HEK293T (cell line): ENCODE measurements at regions not wholly inside any gene's neighbourhood (a gene's known extent, or its start where the extent isn't known, plus 50 kb on each side); places are given as distances from the start of the nearest gene placed in this dataset.

Experiments
- BHLHE40 ChIP-seq: fragments of 450-650 bp; IDR thresholded peaks from 2 replicates; pipeline ENCODE4 v1.6.1; 2016; ENCODE audit warnings: mild to moderate bottlenecking, moderate library complexity, borderline replicate concordance
- ELF4 ChIP-seq: fragments of 450-650 bp; IDR thresholded peaks from 2 replicates; pipeline ENCODE4 v1.6.1; 2017; ENCODE audit warnings: antibody characterized with exemption
- FOXA1 ChIP-seq: fragments of 450-650 bp; IDR thresholded peaks from 2 replicates; pipeline ENCODE4 v1.6.1; 2016; ENCODE audit warnings: mild to moderate bottlenecking
- FOXK2 ChIP-seq: fragments of 450-650 bp; IDR thresholded peaks from 2 replicates; pipeline ENCODE4 v1.6.1; 2016; ENCODE audit warnings: mild to moderate bottlenecking
- FOXM1 ChIP-seq: fragments of 450-650 bp; IDR thresholded peaks from 2 replicates; pipeline ENCODE4 v1.6.1; 2017; ENCODE audit warnings: mild to moderate bottlenecking, borderline replicate concordance
- L3MBTL2 ChIP-seq: fragments of 450-650 bp; conservative IDR thresholded peaks from 2 replicates; pipeline ENCODE4 v1.6.1; 2016; ENCODE audit warnings: mild to moderate bottlenecking
- LEF1 ChIP-seq: fragments of 450-650 bp; IDR thresholded peaks from 2 replicates; pipeline ENCODE4 v1.6.1; 2017; ENCODE audit warnings: mild to moderate bottlenecking, borderline replicate concordance
- NFRKB ChIP-seq: fragments of 450-650 bp; IDR thresholded peaks from 2 replicates; pipeline ENCODE4 v1.6.1; 2016; ENCODE audit warnings: mild to moderate bottlenecking, moderate library complexity
- SP1 ChIP-seq: fragments of 450-650 bp; IDR thresholded peaks from 2 replicates; pipeline ENCODE4 v1.6.1; 2017
- SUZ12 ChIP-seq: fragments of 450-650 bp; IDR thresholded peaks from 2 replicates; pipeline ENCODE4 v1.6.1; 2016; ENCODE audit warnings: mild to moderate bottlenecking
- TARDBP ChIP-seq: fragments of 450-650 bp; IDR thresholded peaks from 2 replicates; pipeline ENCODE4 v1.6.1; 2016
- ZNF384 ChIP-seq: fragments of 450-650 bp; IDR thresholded peaks from 2 replicates; pipeline ENCODE4 v1.6.1; 2016
- TF ChIP-seq, protein P1 (sequence below): fragments of 450-650 bp; IDR thresholded peaks from 2 replicates; pipeline ENCODE4 v1.6.1; 2016

DNA sequence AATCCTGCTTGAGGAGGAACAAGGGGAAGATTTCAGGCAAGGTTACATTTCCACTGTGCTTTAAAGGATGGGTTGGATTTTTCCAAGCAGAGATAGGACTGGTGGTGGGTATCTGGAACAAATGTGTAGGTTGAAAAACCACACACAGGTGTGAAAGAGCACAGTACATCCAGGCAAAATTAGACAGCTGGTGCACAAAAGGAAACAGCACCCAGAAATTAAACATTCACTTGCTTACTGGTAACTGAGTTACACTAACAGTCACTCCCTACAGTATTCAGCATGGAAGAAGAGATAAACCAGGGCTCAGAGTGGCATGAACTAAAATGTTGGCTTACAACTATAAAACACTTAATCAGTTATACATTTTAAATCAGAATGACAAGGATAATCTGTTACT, 81.5 kb upstream of the RASEF start:
- no peak for TF ChIP-seq FOXK2
- TF ChIP-seq, protein P1, sequence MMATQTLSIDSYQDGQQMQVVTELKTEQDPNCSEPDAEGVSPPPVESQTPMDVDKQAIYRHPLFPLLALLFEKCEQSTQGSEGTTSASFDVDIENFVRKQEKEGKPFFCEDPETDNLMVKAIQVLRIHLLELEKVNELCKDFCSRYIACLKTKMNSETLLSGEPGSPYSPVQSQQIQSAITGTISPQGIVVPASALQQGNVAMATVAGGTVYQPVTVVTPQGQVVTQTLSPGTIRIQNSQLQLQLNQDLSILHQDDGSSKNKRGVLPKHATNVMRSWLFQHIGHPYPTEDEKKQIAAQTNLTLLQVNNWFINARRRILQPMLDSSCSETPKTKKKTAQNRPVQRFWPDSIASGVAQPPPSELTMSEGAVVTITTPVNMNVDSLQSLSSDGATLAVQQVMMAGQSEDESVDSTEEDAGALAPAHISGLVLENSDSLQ: no peak
- no peak for TF ChIP-seq FOXA1
- no peak for TF ChIP-seq SUZ12
- TF ChIP-seq SP1: no peak
- no peak for TF ChIP-seq ELF4
- no peak for TF ChIP-seq BHLHE40
- no peak for TF ChIP-seq FOXM1
- TF ChIP-seq ZNF384: no peak
- no peak for TF ChIP-seq NFRKB
- no peak for TF ChIP-seq TARDBP
- no peak for TF ChIP-seq LEF1
- no peak for TF ChIP-seq L3MBTL2
